ENCODE measurements at regions not wholly inside any gene's neighbourhood (a gene's known extent, or its start where the extent isn't known, plus 50 kb on each side); places are given as distances from the start of the nearest gene placed in this dataset.

GRCh38 chr11:122202951-122203456 lies 87.0 kb upstream of the BLID start:
- H3K27ac ChIP-seq (ENCODE audit: low read depth, low read length): no peak overlapping the region
- no peak overlapping the region for H4K12ac ChIP-seq (ENCODE audit: low read depth, low read length)
- H3K18ac ChIP-seq (ENCODE audit: low read length): no peak overlapping the region
- H3K79me2 ChIP-seq (ENCODE audit: control insufficient read depth, insufficient read depth, low read length, poor library complexity): no peaks in the 10 kb centered on the region
- no peak overlapping the region for H2BK120ac ChIP-seq (ENCODE audit: insufficient read depth, low read length, poor library complexity)
- no peak overlapping the region for H4K91ac ChIP-seq (ENCODE audit: low read depth, low read length)
- no peak overlapping the region for H3K4me3 ChIP-seq (ENCODE audit: low read depth, low read length)
- H4K8ac ChIP-seq (ENCODE audit: low read depth, low read length): no peak overlapping the region
- no peak overlapping the region for H2BK5ac ChIP-seq (ENCODE audit: low read depth, low read length, poor library complexity)
- H3K9ac ChIP-seq (ENCODE audit: low read length): no peak overlapping the region
- no peak overlapping the region for H3K14ac ChIP-seq (ENCODE audit: low read length)
- H3K79me1 ChIP-seq (ENCODE audit: low read length): no peaks in the 10 kb centered on the region
- DNase-seq: peak; percentile 29 to 78
- H3K23ac ChIP-seq (ENCODE audit: low read length): no peak overlapping the region
- no peaks in the 10 kb centered on the region for H3K27me3 ChIP-seq (ENCODE audit: insufficient read depth, low read length)
- H3K4ac ChIP-seq (ENCODE audit: low read depth, low read length): no peak overlapping the region
- no peak overlapping the region for H2AFZ ChIP-seq (ENCODE audit: insufficient read depth, low read length, poor library complexity)
- no CpG with 5 or more reads among the region's 19 CpGs for WGBS (ENCODE audit: extremely low coverage, insufficient coverage, insufficient read length)
- H3K4me1 ChIP-seq (ENCODE audit: control insufficient read depth in 1 of 2, insufficient read depth in 2 of 2, low read length in 2 of 2): peaks cover 0 to 7% of the 10 kb centered on the region in 2 experiments
- no peak overlapping the region for H2AK5ac ChIP-seq (ENCODE audit: low read length)
- no peaks in the 10 kb centered on the region for H3K9me3 ChIP-seq (ENCODE audit: insufficient read depth, low read depth, low read length)
- no peaks in the 10 kb centered on the region for H3K36me3 ChIP-seq (ENCODE audit: control insufficient read depth in 1 of 2, insufficient read depth in 2 of 2, low read length in 2 of 2)
- peak overlapping the region; percentile 21 for H2BK12ac ChIP-seq (ENCODE audit: low read length)
- H3K4me2 ChIP-seq (ENCODE audit: low read length): peak overlapping the region; percentile 55

- no peak overlapping the region for H2AFZ ChIP-seq (ENCODE audit: insufficient read depth, low read length, poor library complexity)
- no peak overlapping the region for H4K8ac ChIP-seq (ENCODE audit: low read depth, low read length)
- no peak overlapping the region for H2BK120ac ChIP-seq (ENCODE audit: insufficient read depth, low read length, poor library complexity)
- H4K12ac ChIP-seq (ENCODE audit: low read depth, low read length): no peak overlapping the region
- H3K36me3 ChIP-seq (ENCODE audit: control insufficient read depth in 1 of 2, insufficient read depth in 2 of 2, low read length in 2 of 2): no peaks in the 10 kb centered on the region
- no peak overlapping the region for H3K14ac ChIP-seq (ENCODE audit: low read length)
- H2BK5ac ChIP-seq (ENCODE audit: low read depth, low read length, poor library complexity): no peak overlapping the region
- H3K27ac ChIP-seq (ENCODE audit: low read depth, low read length): no peak overlapping the region
- no peak overlapping the region for H3K18ac ChIP-seq (ENCODE audit: low read length)
- no peak overlapping the region for H3K4me2 ChIP-seq (ENCODE audit: low read length)
- no peak overlapping the region for H4K91ac ChIP-seq (ENCODE audit: low read depth, low read length)
- no CpG with 5 or more reads among the region's 16 CpGs for WGBS (ENCODE audit: extremely low coverage, insufficient coverage, insufficient read length)
- H2AK5ac ChIP-seq (ENCODE audit: low read length): no peak overlapping the region
- H3K9ac ChIP-seq (ENCODE audit: low read length): no peak overlapping the region
- H3K4me1 ChIP-seq (ENCODE audit: control insufficient read depth in 1 of 2, insufficient read depth in 2 of 2, low read length in 2 of 2): peaks cover 0 to 7% of the 10 kb centered on the region in 2 experiments
- no peaks in the 10 kb centered on the region for H3K79me2 ChIP-seq (ENCODE audit: control insufficient read depth, insufficient read depth, low read length, poor library complexity)
- H3K27me3 ChIP-seq (ENCODE audit: insufficient read depth, low read length): no peaks in the 10 kb centered on the region
- H2BK12ac ChIP-seq (ENCODE audit: low read length): no peak overlapping the region
- no peak overlapping the region for H3K4ac ChIP-seq (ENCODE audit: low read depth, low read length)
- DNase-seq: no peak
- no peak overlapping the region for H3K4me3 ChIP-seq (ENCODE audit: low read depth, low read length)
- no peaks in the 10 kb centered on the region for H3K79me1 ChIP-seq (ENCODE audit: low read length)
- H3K23ac ChIP-seq (ENCODE audit: low read length): no peak overlapping the region
- no peaks in the 10 kb centered on the region for H3K9me3 ChIP-seq (ENCODE audit: insufficient read depth, low read depth, low read length)
These were observed 86.3 kb upstream of the BLID start for GRCh38 chr11:122202161-122202950.

- H4K12ac ChIP-seq (ENCODE audit: low read depth, low read length): no peak overlapping the region
- DNase-seq: no peak
- no peak overlapping the region for H3K4ac ChIP-seq (ENCODE audit: low read depth, low read length)
- H3K14ac ChIP-seq (ENCODE audit: low read length): no peak overlapping the region
- H3K4me2 ChIP-seq (ENCODE audit: low read length): no peak overlapping the region
- H3K4me3 ChIP-seq (ENCODE audit: low read depth, low read length): no peak overlapping the region
- H2AK5ac ChIP-seq (ENCODE audit: low read length): no peak overlapping the region
- H3K79me2 ChIP-seq (ENCODE audit: control insufficient read depth, insufficient read depth, low read length, poor library complexity): no peaks in the 10 kb centered on the region
- no peak overlapping the region for H4K91ac ChIP-seq (ENCODE audit: low read depth, low read length)
- H3K4me1 ChIP-seq (ENCODE audit: control insufficient read depth in 1 of 2, insufficient read depth in 2 of 2, low read length in 2 of 2): peaks cover 0 to 7% of the 10 kb centered on the region in 2 experiments
- H3K9ac ChIP-seq (ENCODE audit: low read length): no peak overlapping the region
- no peaks in the 10 kb centered on the region for H3K27me3 ChIP-seq (ENCODE audit: insufficient read depth, low read length)
- no CpG with 5 or more reads among the region's 4 CpGs for WGBS (ENCODE audit: extremely low coverage, insufficient coverage, insufficient read length)
- H2BK12ac ChIP-seq (ENCODE audit: low read length): no peak overlapping the region
- no peak overlapping the region for H2BK120ac ChIP-seq (ENCODE audit: insufficient read depth, low read length, poor library complexity)
- no peaks in the 10 kb centered on the region for H3K79me1 ChIP-seq (ENCODE audit: low read length)
- no peaks in the 10 kb centered on the region for H3K9me3 ChIP-seq (ENCODE audit: insufficient read depth, low read depth, low read length)
- no peak overlapping the region for H3K18ac ChIP-seq (ENCODE audit: low read length)
- no peak overlapping the region for H2AFZ ChIP-seq (ENCODE audit: insufficient read depth, low read length, poor library complexity)
- H3K27ac ChIP-seq (ENCODE audit: low read depth, low read length): no peak overlapping the region
- no peak overlapping the region for H2BK5ac ChIP-seq (ENCODE audit: low read depth, low read length, poor library complexity)
- no peaks in the 10 kb centered on the region for H3K36me3 ChIP-seq (ENCODE audit: control insufficient read depth in 1 of 2, insufficient read depth in 2 of 2, low read length in 2 of 2)
- H3K23ac ChIP-seq (ENCODE audit: low read length): no peak overlapping the region
- no peak overlapping the region for H4K8ac ChIP-seq (ENCODE audit: low read depth, low read length)
These were observed 85.1 kb upstream of the BLID start for GRCh38 chr11:122201106-122201505.

- H3K4me2 ChIP-seq (ENCODE audit: low read length): no peak overlapping the region
- H3K4me1 ChIP-seq (ENCODE audit: control insufficient read depth in 1 of 2, insufficient read depth in 2 of 2, low read length in 2 of 2): peaks cover 0 to 4% of the 10 kb centered on the region in 2 experiments
- H2AFZ ChIP-seq (ENCODE audit: insufficient read depth, low read length, poor library complexity): no peak overlapping the region
- H3K27ac ChIP-seq (ENCODE audit: low read depth, low read length): no peak overlapping the region
- H2BK12ac ChIP-seq (ENCODE audit: low read length): no peak overlapping the region
- no peak overlapping the region for H2BK120ac ChIP-seq (ENCODE audit: insufficient read depth, low read length, poor library complexity)
- H3K23ac ChIP-seq (ENCODE audit: low read length): no peak overlapping the region
- H4K91ac ChIP-seq (ENCODE audit: low read depth, low read length): no peak overlapping the region
- H3K18ac ChIP-seq (ENCODE audit: low read length): no peak overlapping the region
- no peak overlapping the region for H2BK5ac ChIP-seq (ENCODE audit: low read depth, low read length, poor library complexity)
- H4K12ac ChIP-seq (ENCODE audit: low read depth, low read length): no peak overlapping the region
- no peaks in the 10 kb centered on the region for H3K9me3 ChIP-seq (ENCODE audit: insufficient read depth, low read depth, low read length)
- no peak overlapping the region for H3K4me3 ChIP-seq (ENCODE audit: low read depth, low read length)
- no peaks in the 10 kb centered on the region for H3K36me3 ChIP-seq (ENCODE audit: control insufficient read depth in 1 of 2, insufficient read depth in 2 of 2, low read length in 2 of 2)
- no CpG with 5 or more reads among the region's 3 CpGs for WGBS (ENCODE audit: extremely low coverage, insufficient coverage, insufficient read length)
- no peak overlapping the region for H3K14ac ChIP-seq (ENCODE audit: low read length)
- no peaks in the 10 kb centered on the region for H3K79me1 ChIP-seq (ENCODE audit: low read length)
- H3K9ac ChIP-seq (ENCODE audit: low read length): no peak overlapping the region
- no peaks in the 10 kb centered on the region for H3K27me3 ChIP-seq (ENCODE audit: insufficient read depth, low read length)
- H2AK5ac ChIP-seq (ENCODE audit: low read length): no peak overlapping the region
- DNase-seq: no peak
- H4K8ac ChIP-seq (ENCODE audit: low read depth, low read length): no peak overlapping the region
- no peaks in the 10 kb centered on the region for H3K79me2 ChIP-seq (ENCODE audit: control insufficient read depth, insufficient read depth, low read length, poor library complexity)
- no peak overlapping the region for H3K4ac ChIP-seq (ENCODE audit: low read depth, low read length)
These were observed 83.6 kb upstream of the BLID start for GRCh38 chr11:122199661-122200060.
